ENCODE measurements at regions not wholly inside any gene's neighbourhood (a gene's known extent, or its start where the extent isn't known, plus 50 kb on each side); places are given as distances from the start of the nearest gene placed in this dataset.

DNA sequence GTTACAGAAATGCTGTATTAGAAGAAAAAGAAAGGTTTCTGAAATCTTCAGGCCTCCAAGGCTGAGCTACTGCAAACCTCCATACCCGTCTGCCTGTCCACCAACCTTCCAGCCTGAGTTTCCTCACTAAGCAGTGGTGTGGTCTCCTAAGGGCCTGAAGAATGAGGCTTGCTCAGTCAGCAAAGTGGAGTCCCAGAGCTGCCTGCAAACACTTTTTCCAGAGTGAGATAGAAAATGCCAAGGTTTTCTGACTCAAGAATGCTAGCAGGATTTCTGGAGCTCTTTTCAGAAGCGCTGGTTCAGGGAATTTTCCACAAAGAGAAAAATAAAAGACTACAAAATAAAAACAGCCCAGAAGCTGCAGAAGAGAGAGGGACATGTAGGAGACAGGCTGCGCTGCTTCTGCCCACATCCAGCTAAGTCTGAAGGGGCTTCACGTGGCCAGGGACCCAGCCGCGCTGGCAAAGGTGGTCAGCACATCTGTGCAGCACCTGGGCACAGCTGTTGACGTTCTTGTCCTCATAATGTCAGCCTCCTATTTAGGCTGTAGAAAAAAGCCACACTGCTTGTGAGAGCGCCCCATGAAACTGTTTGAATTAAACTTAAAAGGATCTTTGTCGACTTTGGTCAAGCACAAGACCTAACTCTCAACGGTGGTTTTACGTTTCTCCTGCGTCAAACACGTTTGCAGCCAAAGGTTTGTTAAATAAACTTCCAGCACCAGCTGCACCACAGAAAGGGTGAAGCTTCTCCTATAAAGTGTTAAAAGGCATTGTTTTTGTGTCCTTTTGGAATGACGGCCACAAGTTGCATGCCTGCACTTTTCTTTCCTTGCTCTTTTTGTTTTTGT, 209.0 kb downstream of the THBS2 start:
- Histone ChIP-seq H3K4me1 (ENCODE audit: control insufficient read depth, insufficient read depth, low read length) (no peaks in the 10 kb centered on the region), H3K36me3 (ENCODE audit: control insufficient read depth, insufficient read depth, low read length) (no peaks in the 10 kb centered on the region), H3K27me3 (ENCODE audit: control insufficient read depth, insufficient read depth, low read length) (no peaks in the 10 kb centered on the region), H3K4me3 (ENCODE audit: low read length) (no peak overlapping the region), H3K9me3 (ENCODE audit: control insufficient read depth, insufficient read depth, low read length) (no peaks in the 10 kb centered on the region), H3K27ac (ENCODE audit: low read length) (no peak overlapping the region)
- H3K9me3 Mint-ChIP-seq, result no peaks in the 10 kb centered on the region
- H3K4me3 Mint-ChIP-seq, result no peak overlapping the region
- TF ChIP-seq, protein P1, sequence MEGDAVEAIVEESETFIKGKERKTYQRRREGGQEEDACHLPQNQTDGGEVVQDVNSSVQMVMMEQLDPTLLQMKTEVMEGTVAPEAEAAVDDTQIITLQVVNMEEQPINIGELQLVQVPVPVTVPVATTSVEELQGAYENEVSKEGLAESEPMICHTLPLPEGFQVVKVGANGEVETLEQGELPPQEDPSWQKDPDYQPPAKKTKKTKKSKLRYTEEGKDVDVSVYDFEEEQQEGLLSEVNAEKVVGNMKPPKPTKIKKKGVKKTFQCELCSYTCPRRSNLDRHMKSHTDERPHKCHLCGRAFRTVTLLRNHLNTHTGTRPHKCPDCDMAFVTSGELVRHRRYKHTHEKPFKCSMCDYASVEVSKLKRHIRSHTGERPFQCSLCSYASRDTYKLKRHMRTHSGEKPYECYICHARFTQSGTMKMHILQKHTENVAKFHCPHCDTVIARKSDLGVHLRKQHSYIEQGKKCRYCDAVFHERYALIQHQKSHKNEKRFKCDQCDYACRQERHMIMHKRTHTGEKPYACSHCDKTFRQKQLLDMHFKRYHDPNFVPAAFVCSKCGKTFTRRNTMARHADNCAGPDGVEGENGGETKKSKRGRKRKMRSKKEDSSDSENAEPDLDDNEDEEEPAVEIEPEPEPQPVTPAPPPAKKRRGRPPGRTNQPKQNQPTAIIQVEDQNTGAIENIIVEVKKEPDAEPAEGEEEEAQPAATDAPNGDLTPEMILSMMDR (IDR thresholded peaks at IDR 0.05), result no peak
- intact Hi-C loops (cut with micrococcal nuclease), result no loop called here
- no peaks in the 10 kb centered on the region for H3K4me1 Mint-ChIP-seq
- H3K27me3 Mint-ChIP-seq (ENCODE audit: low read depth in 2 of 2), result peaks cover 13 to 17% of the 10 kb centered on the region in 2 donors
- DNase-seq (no peak), ATAC-seq (no peak)
- 84% methylated on average over 14 of the region's 14 CpGs for WGBS (ENCODE audit: insufficient coverage)
- H3K27ac Mint-ChIP-seq, result no peak overlapping the region
- no peaks in the 10 kb centered on the region for H3K36me3 Mint-ChIP-seq

DNA sequence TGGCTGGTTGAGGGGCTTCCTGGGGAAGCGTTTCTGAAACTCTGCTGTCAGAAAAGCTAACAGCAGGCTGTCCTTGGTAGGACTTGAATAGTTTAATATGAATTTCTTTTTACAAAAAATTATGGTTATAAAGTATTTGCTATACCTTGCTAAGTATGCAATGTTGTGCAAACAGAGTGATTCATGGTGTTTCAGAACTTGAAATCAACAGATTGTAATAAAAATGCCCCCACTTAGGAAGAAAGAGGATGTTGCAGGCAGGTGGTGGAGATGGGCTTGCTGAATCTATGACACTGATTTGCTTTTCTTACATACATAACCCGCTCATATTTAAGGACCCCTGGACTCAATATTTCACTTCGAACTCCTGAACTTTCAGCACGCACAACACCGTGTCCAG, 211.6 kb downstream of the THBS2 start:
- Histone ChIP-seq H3K36me3 (ENCODE audit: control insufficient read depth, insufficient read depth, low read length) (no peaks in the 10 kb centered on the region), H3K4me1 (ENCODE audit: control insufficient read depth, insufficient read depth, low read length) (no peaks in the 10 kb centered on the region), H3K9me3 (ENCODE audit: control insufficient read depth, insufficient read depth, low read length) (no peaks in the 10 kb centered on the region), H3K27ac (ENCODE audit: low read length) (no peak overlapping the region), H3K27me3 (ENCODE audit: control insufficient read depth, insufficient read depth, low read length) (no peaks in the 10 kb centered on the region), H3K4me3 (ENCODE audit: low read length) (no peak overlapping the region)
- ATAC-seq, result no peak
- intact Hi-C loops (cut with micrococcal nuclease), result no loop called here
- 89% methylated on average over 5 of the region's 5 CpGs for WGBS (ENCODE audit: insufficient coverage)
- Mint-ChIP-seq H3K36me3 (peaks cover 19% of the 10 kb centered on the region), H3K27me3 (ENCODE audit: low read depth in 2 of 2) (peaks cover 15 to 19% of the 10 kb centered on the region in 2 donors), H3K4me3 (no peak overlapping the region), H3K9me3 (peaks cover 0 to 8% of the 10 kb centered on the region in 2 donors), H3K4me1 (no peaks in the 10 kb centered on the region), H3K27ac (no peak overlapping the region)
- TF ChIP-seq, protein P1 (IDR thresholded peaks at IDR 0.05), result no peak
- DNase-seq, result no peak

DNA sequence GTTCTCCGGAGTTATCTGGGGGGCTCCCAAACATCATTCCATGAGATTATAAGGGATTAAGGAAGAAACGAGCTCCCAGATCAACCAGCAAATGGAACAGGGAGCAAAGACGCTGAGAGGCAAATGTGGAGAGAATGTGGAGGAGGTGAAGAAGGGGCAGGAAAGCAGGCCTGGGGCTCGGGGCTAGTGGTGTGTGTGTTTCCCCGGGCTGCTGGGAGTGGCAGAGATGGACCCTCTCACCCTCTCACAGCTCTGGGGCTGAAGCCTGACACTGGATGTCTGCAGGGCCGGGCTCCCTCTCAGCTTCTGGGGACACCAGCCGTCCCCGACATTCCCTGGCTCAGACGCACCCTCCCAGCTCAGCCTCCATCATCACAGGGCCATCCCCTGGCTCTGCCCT, 212.6 kb downstream of the THBS2 start:
- peaks cover 10 to 15% of the 10 kb centered on the region in 2 donors for H3K27me3 Mint-ChIP-seq (ENCODE audit: low read depth in 2 of 2)
- Histone ChIP-seq H3K9me3 (ENCODE audit: control insufficient read depth, insufficient read depth, low read length) (no peaks in the 10 kb centered on the region), H3K4me3 (ENCODE audit: low read length) (no peak overlapping the region), H3K36me3 (ENCODE audit: control insufficient read depth, insufficient read depth, low read length) (no peaks in the 10 kb centered on the region), H3K27me3 (ENCODE audit: control insufficient read depth, insufficient read depth, low read length) (no peaks in the 10 kb centered on the region), H3K27ac (ENCODE audit: low read length) (no peak overlapping the region), H3K4me1 (ENCODE audit: control insufficient read depth, insufficient read depth, low read length) (no peaks in the 10 kb centered on the region)
- no peak overlapping the region for H3K27ac Mint-ChIP-seq
- H3K9me3 Mint-ChIP-seq, result peaks cover 0 to 8% of the 10 kb centered on the region in 2 donors
- peak in 1 of 3 donors; percentile 15 for ATAC-seq
- no peak overlapping the region for H3K4me3 Mint-ChIP-seq
- TF ChIP-seq, protein P1 (IDR thresholded peaks at IDR 0.05), result no peak
- no peaks in the 10 kb centered on the region for H3K4me1 Mint-ChIP-seq
- WGBS (ENCODE audit: insufficient coverage), result 86% methylated on average over 8 of the region's 9 CpGs
- peaks cover 20% of the 10 kb centered on the region for H3K36me3 Mint-ChIP-seq
- intact Hi-C loops (cut with micrococcal nuclease), result no loop called here
- DNase-seq, result no peak

DNA sequence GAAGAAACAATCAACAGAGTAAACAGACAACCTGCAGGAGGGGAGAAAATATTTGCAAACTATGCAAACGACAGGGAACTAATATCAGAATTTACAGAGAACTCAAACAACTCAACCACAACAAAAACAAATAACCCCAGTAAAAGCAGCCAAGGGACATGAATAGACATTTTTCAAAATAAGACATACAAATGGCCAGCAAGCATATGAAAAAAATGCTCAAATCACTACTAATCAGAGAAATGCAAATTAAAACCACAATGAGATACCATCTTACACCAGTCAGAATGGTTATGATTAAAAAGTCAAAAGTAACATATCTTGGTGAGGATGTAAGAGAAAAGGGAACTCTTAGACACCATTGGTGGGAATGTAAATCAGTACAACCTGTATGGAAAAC, 215.0 kb downstream of the THBS2 start:
- H3K27ac Mint-ChIP-seq, result no peak overlapping the region
- ATAC-seq, result no peak

More for the DNA sequence above, 215.0 kb downstream of the THBS2 start:
- Histone ChIP-seq H3K4me1 (ENCODE audit: control insufficient read depth, insufficient read depth, low read length) (no peaks in the 10 kb centered on the region), H3K36me3 (ENCODE audit: control insufficient read depth, insufficient read depth, low read length) (no peaks in the 10 kb centered on the region), H3K4me3 (ENCODE audit: low read length) (no peak overlapping the region), H3K27me3 (ENCODE audit: control insufficient read depth, insufficient read depth, low read length) (no peaks in the 10 kb centered on the region), H3K9me3 (ENCODE audit: control insufficient read depth, insufficient read depth, low read length) (no peaks in the 10 kb centered on the region), H3K27ac (ENCODE audit: low read length) (no peak overlapping the region)
- Mint-ChIP-seq H3K4me1 (no peaks in the 10 kb centered on the region), H3K36me3 (peaks cover 20% of the 10 kb centered on the region), H3K27me3 (ENCODE audit: low read depth in 2 of 2) (peaks cover 10 to 15% of the 10 kb centered on the region in 2 donors), H3K9me3 (peaks cover 0 to 8% of the 10 kb centered on the region in 2 donors), H3K4me3 (no peak overlapping the region)
- TF ChIP-seq, protein P1 (IDR thresholded peaks at IDR 0.05), result no peak
- no peak for DNase-seq
- intact Hi-C loops (cut with micrococcal nuclease), result no loop called here
- WGBS (ENCODE audit: insufficient coverage), result 50% methylated on average over 1 of the region's 1 CpG

All from natural killer cell (primary cell).